ENCODE measurements at regions not wholly inside any gene's neighbourhood (a gene's known extent, or its start where the extent isn't known, plus 50 kb on each side); places are given as distances from the start of the nearest gene placed in this dataset.

GRCh38 chr2:121148481-121148880, 136.5 kb downstream of the TFCP2L1 start:
- H3K27ac Mint-ChIP-seq, result no peak overlapping the region

DNA sequence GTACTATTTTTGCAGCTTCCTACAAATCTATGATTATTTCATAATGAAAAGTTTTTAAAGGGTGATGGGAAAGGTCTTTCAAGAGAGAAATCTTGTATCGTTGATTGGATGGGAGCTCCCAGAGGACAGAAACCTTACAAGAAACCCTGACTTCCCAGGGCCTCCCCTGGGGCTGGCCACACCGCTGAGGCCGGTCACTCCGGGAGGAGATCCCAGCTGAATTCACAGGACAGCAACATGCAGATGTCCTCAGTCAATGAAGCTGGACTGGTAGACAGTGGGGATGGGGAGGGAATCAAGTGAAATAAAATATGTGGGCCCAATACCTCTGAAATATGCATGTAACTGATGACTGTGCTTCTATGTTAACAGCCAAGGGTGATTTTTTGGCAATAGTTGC, 135.6 kb downstream of the TFCP2L1 start:
- no peak for DNase-seq (ENCODE audit: low spot score in 2 of 2, unreplicated experiment in 2 of 2)
- peaks cover 3% of the 10 kb centered on the region for H3K27me3 Mint-ChIP-seq (ENCODE audit: low read depth)
- no peak overlapping the region for H3K27ac Mint-ChIP-seq
- no peaks in the 10 kb centered on the region for H3K36me3 Mint-ChIP-seq
- TF ChIP-seq CTCF (IDR thresholded peaks at IDR 0.05; ENCODE audit: unreplicated experiment), result no peak
- H3K4me1 Mint-ChIP-seq, result no peaks in the 10 kb centered on the region
- no peak overlapping the region for H3K4me3 Mint-ChIP-seq
- H3K9me3 Mint-ChIP-seq, result peaks cover 3% of the 10 kb centered on the region

More at GRCh38 chr2:121148481-121148880, 136.5 kb downstream of the TFCP2L1 start:
- Mint-ChIP-seq H3K36me3 (no peaks in the 10 kb centered on the region), H3K4me3 (no peak overlapping the region), H3K27me3 (ENCODE audit: low read depth) (peaks cover 3% of the 10 kb centered on the region), H3K4me1 (no peaks in the 10 kb centered on the region), H3K9me3 (peaks cover 3% of the 10 kb centered on the region)
- no peak for DNase-seq (ENCODE audit: low spot score in 2 of 2, unreplicated experiment in 2 of 2)
- no peak for TF ChIP-seq CTCF (IDR thresholded peaks at IDR 0.05; ENCODE audit: unreplicated experiment)

- no peak for DNase-seq (ENCODE audit: low spot score in 2 of 2, unreplicated experiment in 2 of 2)
- Mint-ChIP-seq H3K27me3 (ENCODE audit: low read depth) (peaks cover 3% of the 10 kb centered on the region), H3K4me3 (no peak overlapping the region), H3K36me3 (no peaks in the 10 kb centered on the region), H3K4me1 (no peaks in the 10 kb centered on the region), H3K27ac (no peak overlapping the region), H3K9me3 (peaks cover 3% of the 10 kb centered on the region)
- no peak for TF ChIP-seq CTCF (IDR thresholded peaks at IDR 0.05; ENCODE audit: unreplicated experiment)
Observed at GRCh38 chr2:121150126-121150525, 134.9 kb downstream of the TFCP2L1 start.

- H3K9me3 Mint-ChIP-seq, result no peaks in the 10 kb centered on the region
- no peaks in the 10 kb centered on the region for H3K36me3 Mint-ChIP-seq
- DNase-seq (ENCODE audit: low spot score in 2 of 2, unreplicated experiment in 2 of 2), result no peak
Observed at GRCh38 chr2:121150713-121151112, 134.3 kb downstream of the TFCP2L1 start.

GRCh38 chr2:121151311-121152109, 133.5 kb downstream of the TFCP2L1 start:
- Mint-ChIP-seq H3K36me3 (no peaks in the 10 kb centered on the region), H3K27me3 (ENCODE audit: low read depth) (peaks cover 6% of the 10 kb centered on the region), H3K4me3 (no peak overlapping the region), H3K27ac (no peak overlapping the region), H3K4me1 (no peaks in the 10 kb centered on the region), H3K9me3 (peaks cover under 1% of the 10 kb centered on the region)
- no peak for DNase-seq (ENCODE audit: low spot score in 2 of 2, unreplicated experiment in 2 of 2)
- TF ChIP-seq CTCF (IDR thresholded peaks at IDR 0.05; ENCODE audit: unreplicated experiment), result no peak

More at GRCh38 chr2:121150713-121151112, 134.3 kb downstream of the TFCP2L1 start:
- H3K4me3 Mint-ChIP-seq, result no peak overlapping the region
- no peak overlapping the region for H3K27ac Mint-ChIP-seq
- H3K27me3 Mint-ChIP-seq (ENCODE audit: low read depth), result peaks cover 5% of the 10 kb centered on the region
- TF ChIP-seq CTCF (IDR thresholded peaks at IDR 0.05; ENCODE audit: unreplicated experiment), result no peak
- no peaks in the 10 kb centered on the region for H3K4me1 Mint-ChIP-seq
